Breast epithelium (tissue), 3 donors: ENCODE measurements at regions not wholly inside any gene's neighbourhood (a gene's known extent, or its start where the extent isn't known, plus 50 kb on each side); places are given as distances from the start of the nearest gene placed in this dataset.

Experiments used
- CTCF ChIP-seq, 3 donors: fragments of 450-650 bp; IDR thresholded peaks; one replicate each; pipeline ENCODE4 v1.5.1; 2016 to 2017; ENCODE audit warnings: antibody characterized with exemption in 3 of 3, mild to moderate bottlenecking in 3 of 3, moderate library complexity in 3 of 3
- POLR2AphosphoS5 ChIP-seq, 3 donors: sonication (generic); formaldehyde crosslinking; IDR thresholded peaks; one replicate each; pipeline ENCODE4 v1.6.1; 2017; ENCODE audit warnings: antibody characterized with exemption in 3 of 3

GRCh38 chr3:146854523-146854922, 249.4 kb upstream of the PLSCR5 start:
- TF ChIP-seq POLR2AphosphoS5 (IDR thresholded peaks at IDR 0.05) (no peak), CTCF (IDR thresholded peaks at IDR 0.05) (no peak)
